KOPT-K1 (cell line): ENCODE measurements at regions not wholly inside any gene's neighbourhood (a gene's known extent, or its start where the extent isn't known, plus 50 kb on each side); places are given as distances from the start of the nearest gene placed in this dataset.

Experiments used
- H3K27ac ChIP-seq: fragments of 200-600 bp; sonication (generic); 2 replicates; pipeline ENCODE4 v1.5.1; 2016; ENCODE audit warnings: antibody characterized with exemption, mild to moderate bottlenecking, low read depth, low read length; ENCODE audit not compliant: poor library complexity, severe bottlenecking
- H3K36me3 ChIP-seq: fragments of 200-600 bp; sonication (generic); 2 replicates; pipeline ENCODE4 v1.5.1; 2017; ENCODE audit warnings: antibody characterized with exemption, mild to moderate bottlenecking, low read length, moderate library complexity; ENCODE audit not compliant: insufficient read depth
- H3K9me3 ChIP-seq: fragments of 200-600 bp; sonication (generic); 2 replicates; pipeline ENCODE4 v1.5.1; 2017; ENCODE audit warnings: antibody characterized with exemption, low read length, mild to moderate bottlenecking; ENCODE audit not compliant: insufficient read depth, poor library complexity, severe bottlenecking

DNA sequence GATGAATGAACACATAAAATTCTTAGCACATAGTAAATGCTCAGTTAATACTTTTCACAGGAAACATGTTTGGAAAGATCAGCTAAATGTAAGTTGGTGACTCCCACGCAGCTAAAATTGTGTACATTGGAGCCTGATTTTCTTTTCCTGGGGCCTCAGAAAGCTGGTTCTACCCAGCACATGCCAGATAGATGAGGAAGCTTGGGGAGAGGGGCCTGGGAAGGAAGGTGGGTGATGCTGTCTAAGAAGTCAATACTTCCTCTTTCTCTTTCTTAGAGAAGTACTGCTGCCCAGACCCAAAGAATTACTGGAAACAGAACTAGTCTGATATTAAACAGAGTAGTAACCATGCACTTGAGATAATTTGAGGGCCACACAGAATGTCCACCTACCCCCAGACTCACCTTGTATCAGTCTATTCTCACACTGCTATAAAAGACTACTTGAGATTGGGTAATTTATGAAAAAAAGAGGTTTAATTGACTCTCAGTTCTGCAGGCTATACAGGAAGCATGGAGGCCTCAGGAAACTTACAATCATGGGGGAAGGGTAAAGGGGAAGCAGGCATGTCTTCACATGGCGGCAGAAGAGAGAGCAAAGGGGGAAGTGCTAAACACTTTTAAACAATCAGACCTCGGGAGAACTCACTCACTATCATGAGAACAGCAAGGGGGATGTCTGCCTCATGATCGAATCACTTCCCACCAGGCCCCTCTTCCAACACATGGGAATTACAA lies 123.3 kb upstream of the MED13L start:
- peaks cover 30% of the 10 kb centered on the region for H3K9me3 ChIP-seq
- H3K36me3 ChIP-seq = no peaks in the 10 kb centered on the region
- no peak overlapping the region for H3K27ac ChIP-seq

DNA sequence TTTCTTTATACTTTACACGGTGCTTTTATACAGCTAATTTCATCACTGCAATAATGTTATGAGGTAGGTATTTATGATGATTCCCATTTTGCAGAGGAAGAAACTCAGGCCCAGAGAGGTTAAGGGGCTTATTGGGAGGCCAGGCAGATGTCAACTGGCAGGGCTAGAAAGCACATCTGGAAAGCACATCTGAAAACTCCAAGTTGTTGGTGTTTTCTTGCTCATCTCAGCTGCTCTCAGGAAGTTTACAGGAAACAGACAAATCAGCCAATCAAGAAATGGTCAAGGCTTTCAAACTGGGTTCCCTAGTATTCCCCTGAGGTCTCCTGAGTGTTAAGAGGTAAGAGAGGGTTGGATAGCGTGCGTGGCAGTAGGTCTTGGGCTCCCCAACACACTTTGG lies 124.1 kb upstream of the MED13L start:
- Histone ChIP-seq H3K36me3 (no peaks in the 10 kb centered on the region), H3K27ac (no peak overlapping the region), H3K9me3 (peaks cover 30% of the 10 kb centered on the region)

DNA sequence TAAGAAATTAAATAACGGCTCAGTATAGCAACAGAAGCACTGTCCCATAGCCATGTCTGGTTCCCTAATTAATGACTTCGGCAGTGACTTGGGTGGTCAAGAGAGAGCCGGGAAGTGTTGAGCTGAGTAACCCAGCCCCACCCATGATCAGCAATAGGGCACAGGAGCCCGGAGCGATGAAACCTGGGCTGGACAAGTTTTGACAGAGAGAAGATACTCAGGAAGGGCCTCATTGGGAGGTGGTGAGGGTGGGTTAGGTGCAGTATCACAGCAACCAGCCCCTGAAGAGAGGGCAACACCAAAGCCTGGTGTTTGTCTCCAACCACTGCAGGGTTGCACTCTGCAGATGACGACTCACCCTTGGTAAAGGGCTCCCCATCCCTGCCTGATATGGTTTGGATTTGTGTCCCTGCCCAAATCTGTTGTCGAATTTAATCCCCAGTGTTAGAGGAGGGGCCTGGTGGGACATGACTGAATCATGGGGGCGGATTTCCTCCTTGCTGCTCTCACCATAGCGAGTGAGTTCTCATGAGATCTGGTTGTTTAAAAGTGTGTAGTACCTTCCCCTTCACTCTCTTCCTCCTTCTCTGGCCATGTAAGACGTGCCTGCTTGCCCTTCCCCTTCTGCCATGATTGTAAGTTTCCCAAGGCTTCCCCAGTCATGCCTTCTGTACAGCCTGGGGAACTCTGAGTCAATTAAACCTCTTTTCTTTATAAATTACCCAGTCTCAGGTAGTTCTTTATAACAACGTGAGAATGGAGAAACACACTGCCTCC lies 124.9 kb upstream of the MED13L start:
- Histone ChIP-seq H3K27ac (no peak overlapping the region), H3K9me3 (peaks cover 30% of the 10 kb centered on the region), H3K36me3 (no peaks in the 10 kb centered on the region)

DNA sequence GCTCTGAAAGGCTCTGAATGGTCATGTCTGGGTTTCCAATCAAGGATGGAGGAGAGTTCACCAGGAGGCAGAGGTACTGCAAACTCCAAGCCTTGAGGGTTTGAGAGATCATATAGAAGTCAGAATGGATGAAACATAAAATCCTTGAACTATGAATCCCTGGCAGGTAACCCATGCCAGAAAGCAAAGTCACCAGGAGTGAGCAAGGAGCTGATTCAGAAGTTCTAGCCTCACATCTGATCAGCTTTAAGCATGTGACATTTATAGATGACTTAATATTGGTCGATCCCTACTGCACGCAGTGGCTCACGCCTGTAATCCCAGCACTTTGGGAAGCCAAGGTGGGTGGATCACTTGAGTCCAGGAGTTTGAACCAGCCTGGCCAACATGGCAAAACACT lies 126.1 kb upstream of the MED13L start:
- no peaks in the 10 kb centered on the region for H3K36me3 ChIP-seq
- peaks cover 24% of the 10 kb centered on the region for H3K9me3 ChIP-seq
- no peak overlapping the region for H3K27ac ChIP-seq

DNA sequence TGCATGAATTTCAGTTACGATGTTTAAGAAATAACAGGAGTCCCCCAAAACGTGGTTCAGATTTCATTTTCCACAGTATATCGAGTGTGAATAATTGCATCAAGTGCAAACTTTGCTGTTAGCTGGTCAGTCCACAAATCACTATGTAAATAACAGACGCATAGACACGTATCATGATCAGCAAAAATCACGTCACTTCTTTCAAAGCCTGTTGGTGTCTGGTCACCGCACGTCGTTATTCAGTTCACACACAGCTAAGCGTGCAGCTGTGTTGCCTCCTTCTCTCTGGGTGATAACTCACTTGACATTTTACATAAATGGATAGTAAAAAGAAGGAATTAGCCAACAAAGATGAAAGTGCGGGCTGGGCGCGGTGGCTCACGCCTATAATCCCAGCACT lies 126.8 kb upstream of the MED13L start:
- Histone ChIP-seq H3K9me3 (peaks cover 19% of the 10 kb centered on the region), H3K36me3 (no peaks in the 10 kb centered on the region), H3K27ac (no peak overlapping the region)

DNA sequence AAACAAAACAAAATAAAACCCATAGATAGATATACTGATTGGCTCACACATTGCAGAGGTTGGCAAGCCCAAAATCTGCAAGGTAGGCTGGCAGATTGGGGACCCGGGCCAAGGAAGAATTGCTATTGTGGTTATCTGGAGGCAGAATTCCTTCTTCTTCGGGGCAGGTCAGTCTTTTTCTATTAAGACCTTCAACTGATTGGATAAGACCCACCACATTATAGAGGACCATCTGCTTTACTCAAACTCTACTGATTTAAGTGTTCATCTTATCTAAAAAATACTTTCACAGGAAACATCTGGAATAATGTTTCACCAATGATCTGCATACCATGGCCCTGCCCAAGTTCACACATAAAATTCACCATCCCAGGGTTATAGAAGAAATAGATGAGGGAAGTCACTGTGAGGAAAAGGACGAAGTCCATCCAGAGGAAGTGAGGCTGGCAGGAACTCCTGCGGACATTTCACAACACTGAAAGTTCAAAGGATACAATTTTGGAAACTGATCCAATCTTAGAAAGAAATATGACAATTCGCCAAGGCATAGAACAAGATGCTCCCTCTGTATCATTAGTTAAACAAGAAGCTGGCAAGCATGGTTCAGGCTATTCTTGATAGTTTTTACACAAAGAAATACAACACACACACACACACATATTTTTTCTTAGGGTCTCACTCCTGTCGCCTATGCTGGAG lies 127.6 kb upstream of the MED13L start:
- Histone ChIP-seq H3K36me3 (no peaks in the 10 kb centered on the region), H3K9me3 (peaks cover 11% of the 10 kb centered on the region), H3K27ac (no peak overlapping the region)

DNA sequence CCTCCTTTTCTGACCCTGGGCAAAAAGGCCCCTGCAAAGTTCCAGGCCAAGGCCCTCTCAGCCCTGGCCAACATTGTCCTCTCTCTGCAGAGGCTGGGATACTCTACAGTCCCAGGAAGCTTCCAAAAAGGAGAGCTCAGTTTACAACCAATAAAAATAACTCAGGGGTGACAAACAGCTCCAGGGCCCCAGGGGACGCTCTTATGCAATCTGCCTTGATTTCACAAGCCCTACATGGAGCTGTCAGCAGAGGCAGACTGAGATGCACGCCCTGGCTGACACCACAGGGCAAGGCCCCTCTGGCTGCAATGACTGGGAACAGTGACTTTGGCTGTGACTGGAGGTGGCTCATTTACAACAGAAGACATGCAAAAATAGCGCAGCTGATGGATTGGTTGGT lies 129.0 kb upstream of the MED13L start:
- no peak overlapping the region for H3K27ac ChIP-seq
- no peaks in the 10 kb centered on the region for H3K36me3 ChIP-seq
- no peaks in the 10 kb centered on the region for H3K9me3 ChIP-seq

DNA sequence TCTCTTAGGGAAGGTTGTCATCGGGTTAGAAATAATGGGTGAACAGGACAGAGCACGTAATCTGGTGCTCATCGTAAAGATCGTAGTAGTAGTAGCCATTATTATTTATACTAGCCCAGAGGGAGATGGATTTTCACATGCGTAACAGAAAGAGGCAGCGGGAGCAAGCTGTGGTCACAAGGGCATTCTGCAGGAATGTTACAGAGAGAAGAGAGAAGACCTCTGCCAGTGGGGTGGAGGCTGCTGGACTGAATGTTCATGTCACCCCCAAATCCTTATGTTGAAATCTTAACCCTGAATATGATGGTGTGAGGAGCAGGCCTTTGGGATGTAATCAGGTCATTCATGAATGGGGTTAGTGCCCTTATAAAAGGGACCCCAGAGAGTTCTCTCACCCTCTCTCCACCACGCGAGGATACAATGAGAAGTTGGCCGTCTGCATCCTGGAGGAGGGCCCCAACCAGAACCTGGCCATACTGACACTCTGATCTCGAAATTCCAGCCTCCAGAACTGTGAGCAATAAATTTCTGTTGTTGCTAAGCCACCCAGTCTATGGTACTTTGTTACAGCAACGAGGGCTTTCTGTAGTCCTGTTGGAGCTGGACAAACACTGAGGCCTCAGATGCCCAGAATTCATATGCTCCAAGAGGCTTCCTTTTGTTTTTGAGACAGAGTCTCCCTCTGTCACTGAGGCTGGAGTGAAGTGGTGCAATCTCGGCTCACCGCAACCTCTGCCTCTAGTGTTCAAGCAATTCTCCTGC lies 131.2 kb upstream of the MED13L start:
- H3K36me3 ChIP-seq = no peaks in the 10 kb centered on the region
- H3K9me3 ChIP-seq = no peaks in the 10 kb centered on the region
- no peak overlapping the region for H3K27ac ChIP-seq

DNA sequence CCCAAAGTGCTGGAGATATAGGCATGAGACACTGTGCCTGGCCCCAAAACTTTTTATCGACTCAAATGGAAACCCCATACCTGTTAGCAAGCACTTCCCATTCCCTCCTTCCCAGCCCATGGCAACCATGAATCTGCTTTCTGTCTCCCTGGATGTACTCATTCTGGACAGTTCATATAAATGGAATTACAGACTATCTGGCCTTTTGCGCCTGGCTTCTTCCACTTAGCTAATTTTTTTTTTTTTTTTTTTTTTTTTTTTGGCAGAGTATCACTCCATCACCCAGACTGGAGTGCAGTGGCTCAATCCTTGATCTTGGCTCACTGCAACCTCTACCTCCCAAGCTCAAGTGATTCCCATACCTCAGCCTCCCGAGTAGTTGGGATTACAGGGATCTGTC lies 134.5 kb upstream of the MED13L start:
- Histone ChIP-seq H3K27ac (no peak overlapping the region), H3K9me3 (no peaks in the 10 kb centered on the region), H3K36me3 (no peaks in the 10 kb centered on the region)

DNA sequence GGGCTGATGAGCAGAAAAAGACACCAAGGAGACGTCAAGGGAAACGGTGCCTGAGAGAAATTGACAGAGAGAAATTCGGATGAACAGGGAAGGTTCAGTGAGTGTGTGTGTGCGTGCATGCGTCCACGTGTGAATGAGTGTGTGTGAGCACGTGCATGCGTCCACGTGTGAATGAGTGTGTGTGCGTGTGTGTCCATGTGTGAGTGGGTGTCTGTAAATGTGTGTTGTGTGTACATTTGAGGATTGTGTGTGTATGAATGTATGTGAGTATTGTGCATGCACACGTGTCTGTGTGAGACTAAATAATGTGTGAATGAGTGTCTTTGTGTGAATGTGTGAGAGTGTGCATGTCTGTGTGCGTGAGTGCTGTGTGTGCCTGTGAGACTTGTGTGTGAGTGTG lies 137.4 kb upstream of the MED13L start:
- no peaks in the 10 kb centered on the region for H3K36me3 ChIP-seq
- no peak overlapping the region for H3K27ac ChIP-seq
- no peaks in the 10 kb centered on the region for H3K9me3 ChIP-seq

DNA sequence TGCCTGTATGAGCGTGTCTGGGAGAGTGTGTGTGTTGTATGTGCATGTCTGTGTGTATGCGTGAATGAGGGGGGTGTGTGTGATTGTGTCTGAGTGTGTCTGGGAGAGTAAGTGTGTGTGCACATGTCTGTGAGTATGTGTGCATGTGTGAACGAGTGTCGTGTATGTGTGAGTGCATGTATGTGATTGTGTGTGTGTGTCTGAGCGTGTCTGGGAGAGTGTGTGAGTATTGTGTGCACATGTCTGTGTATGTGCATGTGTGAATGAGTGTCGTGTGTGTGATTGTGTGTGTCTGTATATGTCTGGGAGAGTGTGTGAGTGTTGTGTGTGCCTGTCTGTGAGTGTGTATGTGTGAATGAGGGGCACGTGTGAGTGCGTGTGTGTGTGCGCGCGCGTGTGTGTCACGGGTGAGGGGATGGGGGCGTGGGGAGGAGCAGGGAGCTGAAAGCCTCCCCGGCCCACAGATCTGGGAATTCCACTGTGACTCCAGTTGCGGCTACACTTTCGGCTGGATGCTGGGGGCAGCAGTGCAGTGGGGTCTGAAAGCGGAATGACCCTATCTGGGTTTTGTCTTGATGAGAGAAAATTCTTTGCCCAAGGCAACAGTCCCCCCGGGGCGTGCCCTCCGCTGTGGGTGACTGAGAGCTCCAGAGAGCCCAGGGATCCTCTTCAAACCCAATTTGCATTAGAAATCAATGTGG lies 138.1 kb upstream of the MED13L start:
- no peak overlapping the region for H3K27ac ChIP-seq
- no peaks in the 10 kb centered on the region for H3K9me3 ChIP-seq

DNA sequence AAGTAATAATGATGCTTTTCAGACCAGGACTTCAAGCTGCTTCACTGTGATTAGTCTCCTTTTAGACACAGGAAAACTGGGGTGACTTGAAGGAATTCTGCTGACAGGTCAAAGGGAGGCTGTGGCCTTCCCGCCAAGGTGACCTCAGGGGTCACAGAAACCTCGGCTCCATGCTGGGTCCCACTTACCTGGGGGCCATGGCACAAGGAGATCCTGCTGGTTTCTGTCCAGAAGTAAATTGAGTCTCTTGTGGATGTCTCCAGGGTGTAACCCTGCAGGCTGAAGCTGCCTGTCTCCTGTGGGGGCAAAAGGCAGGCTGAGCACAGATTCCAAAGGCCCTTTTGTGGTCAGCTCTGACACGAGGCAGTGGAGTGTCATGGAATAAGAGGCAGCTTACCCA lies 138.7 kb upstream of the MED13L start:
- H3K27ac ChIP-seq = no peak overlapping the region
- H3K36me3 ChIP-seq = no peaks in the 10 kb centered on the region
- H3K9me3 ChIP-seq = no peaks in the 10 kb centered on the region

More for the DNA sequence above, 138.1 kb upstream of the MED13L start:
- H3K36me3 ChIP-seq = no peaks in the 10 kb centered on the region

DNA sequence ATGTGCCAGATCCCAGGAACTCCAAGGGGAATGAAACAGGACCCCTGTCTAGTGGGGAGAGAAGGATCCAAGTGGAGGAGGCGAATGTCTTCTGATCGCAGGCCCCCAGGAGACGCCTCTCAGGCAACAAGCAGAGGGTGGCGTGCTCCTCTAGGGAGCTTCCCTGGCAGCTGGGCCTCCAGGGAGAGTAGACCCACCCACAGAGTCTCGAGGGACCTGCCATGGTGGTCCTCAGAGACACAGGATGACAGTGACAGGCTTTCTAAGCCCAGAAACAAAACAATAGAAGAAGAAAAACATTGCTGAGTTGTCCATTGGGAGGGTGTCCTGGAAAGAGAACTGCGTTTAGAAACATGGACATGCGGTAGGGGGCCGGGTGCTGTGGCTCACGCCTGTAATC lies 140.6 kb upstream of the MAP1LC3B2 start:
- H3K27ac ChIP-seq = no peak overlapping the region
- no peaks in the 10 kb centered on the region for H3K36me3 ChIP-seq
- peaks cover 7% of the 10 kb centered on the region for H3K9me3 ChIP-seq

DNA sequence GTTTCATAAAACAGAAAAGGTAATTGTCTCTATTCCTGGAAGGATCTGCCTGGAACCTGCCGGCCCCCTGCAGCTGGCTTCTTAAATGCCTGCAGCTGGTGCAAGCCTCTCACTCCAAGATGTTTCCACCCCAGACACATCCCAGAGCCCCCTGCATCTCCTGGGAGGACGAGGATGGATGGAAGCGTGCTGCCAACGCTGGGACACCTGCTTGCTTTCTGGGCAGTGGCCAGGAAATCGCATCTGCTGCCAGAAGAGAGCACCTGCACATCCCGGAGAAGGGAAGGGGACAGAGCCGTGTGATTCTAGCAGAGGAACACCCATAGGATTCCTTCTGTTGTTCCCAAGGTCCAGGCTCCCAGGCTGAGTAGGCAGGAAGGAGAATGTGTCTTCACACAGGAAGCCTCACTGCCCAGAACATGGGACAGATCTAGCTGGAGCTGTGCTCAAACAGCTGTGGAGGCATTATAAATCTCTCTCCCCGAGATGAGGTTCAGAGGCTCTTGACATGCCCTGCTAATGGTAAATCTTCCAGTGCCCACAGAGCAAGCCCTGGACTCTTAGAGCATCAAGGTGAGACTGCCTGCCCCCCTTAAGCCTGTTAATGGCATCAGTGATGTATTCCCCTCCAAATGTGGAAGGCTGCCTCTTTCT lies 138.8 kb upstream of the MAP1LC3B2 start:
- peaks cover 7% of the 10 kb centered on the region for H3K9me3 ChIP-seq
- no peak overlapping the region for H3K27ac ChIP-seq
- no peaks in the 10 kb centered on the region for H3K36me3 ChIP-seq
